GM19099 (cell line): ENCODE measurements at regions not wholly inside any gene's neighbourhood (a gene's known extent, or its start where the extent isn't known, plus 50 kb on each side); places are given as distances from the start of the nearest gene placed in this dataset.

Experiments used
- POLR2A ChIP-seq: IDR thresholded peaks from 3 replicates; pipeline ENCODE4 v1.6.1; 2011; ENCODE audit warnings: low read depth; ENCODE audit not compliant: insufficient read length; ENCODE audit errors: extremely low read depth

DNA sequence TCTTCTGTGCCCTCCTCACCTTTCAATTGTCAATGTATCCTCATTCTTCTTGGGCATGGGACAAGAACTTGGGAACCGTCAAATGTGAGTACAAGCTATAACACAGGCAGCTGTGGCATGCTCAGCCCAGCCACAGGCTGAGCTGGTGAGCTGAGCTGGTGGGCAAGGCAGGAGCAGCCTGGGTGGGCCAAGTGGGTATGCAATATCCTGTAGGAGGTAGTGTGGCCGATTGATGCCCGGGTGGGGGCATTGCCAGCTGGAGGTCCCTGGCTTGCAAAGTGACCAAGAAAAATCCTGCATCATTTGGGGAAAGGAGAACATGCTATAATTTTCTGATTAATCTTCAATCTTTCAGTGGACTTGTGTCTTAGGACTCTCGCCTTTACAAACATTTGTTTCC is 507.2 kb upstream of the SLC10A2 start:
- no peak for TF ChIP-seq POLR2A

DNA sequence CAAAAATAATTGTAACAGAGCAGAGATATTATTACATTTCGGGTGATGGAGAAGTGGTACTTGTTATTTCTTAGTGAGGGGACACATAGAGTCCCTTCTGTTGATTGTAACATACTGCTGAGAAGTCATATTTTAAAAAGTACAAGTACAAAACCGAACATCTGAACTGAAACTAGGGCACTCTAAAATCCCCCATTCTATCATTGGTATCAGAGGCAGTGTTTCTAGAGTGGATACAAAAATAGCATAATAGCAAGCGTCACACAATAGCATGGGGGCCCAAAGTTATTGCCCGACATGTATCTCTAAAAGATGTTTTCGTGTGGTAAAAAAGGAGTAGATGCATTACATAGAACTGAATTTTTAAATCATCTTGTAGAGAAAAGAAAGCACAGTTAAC is 502.1 kb upstream of the SLC10A2 start:
- no peak for TF ChIP-seq POLR2A

DNA sequence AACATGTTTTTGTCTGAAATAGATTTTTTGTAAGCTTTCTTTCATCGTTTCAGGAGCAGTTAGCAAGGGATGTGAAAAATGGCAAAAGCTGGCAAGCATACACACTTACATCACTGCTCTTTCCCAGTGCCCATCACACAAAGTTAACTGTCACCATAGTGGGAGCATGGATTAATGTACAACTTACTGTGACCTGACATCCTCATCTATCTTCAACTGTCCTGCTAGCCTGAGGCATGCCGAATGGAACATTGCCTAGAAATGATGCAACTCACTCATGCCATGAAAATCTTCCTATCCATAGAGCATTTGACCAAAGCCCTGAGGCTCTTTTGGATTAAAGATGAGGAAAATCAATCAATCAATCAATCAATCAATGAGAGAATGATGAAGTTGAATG is 491.7 kb upstream of the SLC10A2 start:
- no peak for TF ChIP-seq POLR2A

DNA sequence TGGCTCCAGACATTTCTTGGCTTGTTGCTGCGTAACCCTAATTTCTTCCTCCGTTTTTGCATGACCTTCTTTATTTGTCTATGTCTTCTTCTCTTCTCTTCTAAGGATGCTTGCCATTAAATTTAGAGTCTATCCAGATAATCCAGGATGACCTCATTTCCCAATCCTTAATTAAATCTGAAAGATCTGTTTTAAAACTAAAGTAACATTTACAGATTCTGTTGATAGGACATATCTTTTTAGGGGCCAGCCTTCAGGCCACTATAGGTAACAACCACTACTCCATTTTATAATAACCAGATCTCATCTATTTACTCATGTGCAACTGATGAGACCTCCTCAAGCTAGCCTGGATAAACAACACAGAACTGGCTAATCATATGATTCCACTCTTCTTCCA is 490.5 kb upstream of the SLC10A2 start:
- no peak for TF ChIP-seq POLR2A

DNA sequence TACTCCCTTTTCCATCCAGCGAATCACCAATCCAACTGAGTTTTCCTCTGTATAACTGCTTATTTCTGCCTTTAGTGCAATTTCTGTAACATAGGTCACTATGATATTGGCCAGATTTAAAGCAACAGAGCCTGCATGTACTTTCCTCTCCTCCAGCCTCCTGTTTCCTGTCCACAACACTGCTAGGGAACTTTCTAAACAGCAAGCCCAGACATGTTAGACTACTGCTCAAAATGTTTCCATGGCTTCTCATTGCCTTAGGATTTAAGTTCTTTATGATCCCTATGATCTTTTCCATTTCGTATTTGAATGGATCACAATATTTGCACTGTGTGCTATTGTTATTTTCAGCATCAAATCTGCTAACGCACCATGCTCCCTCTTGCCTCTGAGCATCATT is 481.7 kb upstream of the SLC10A2 start:
- no peak for TF ChIP-seq POLR2A

DNA sequence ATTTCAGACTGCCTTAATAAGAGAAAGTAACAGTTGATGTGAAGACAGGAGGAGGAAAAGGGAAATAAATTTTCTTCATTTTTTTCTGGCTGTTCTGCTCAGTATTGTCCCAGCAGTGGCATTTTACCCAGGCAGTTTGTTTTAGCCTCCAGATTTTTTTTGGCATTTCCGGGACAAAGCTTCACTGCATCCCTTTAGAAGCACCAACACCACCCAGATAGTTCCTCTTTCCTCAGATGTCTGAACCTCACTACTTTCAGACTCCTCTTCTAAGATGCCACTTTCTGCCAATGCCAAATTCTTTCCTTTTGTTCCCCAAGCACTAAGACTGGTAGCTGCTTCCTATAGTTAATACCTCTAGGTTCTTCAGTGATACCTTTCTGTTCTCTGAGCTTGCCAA is 480.1 kb upstream of the SLC10A2 start:
- TF ChIP-seq POLR2A, result no peak

DNA sequence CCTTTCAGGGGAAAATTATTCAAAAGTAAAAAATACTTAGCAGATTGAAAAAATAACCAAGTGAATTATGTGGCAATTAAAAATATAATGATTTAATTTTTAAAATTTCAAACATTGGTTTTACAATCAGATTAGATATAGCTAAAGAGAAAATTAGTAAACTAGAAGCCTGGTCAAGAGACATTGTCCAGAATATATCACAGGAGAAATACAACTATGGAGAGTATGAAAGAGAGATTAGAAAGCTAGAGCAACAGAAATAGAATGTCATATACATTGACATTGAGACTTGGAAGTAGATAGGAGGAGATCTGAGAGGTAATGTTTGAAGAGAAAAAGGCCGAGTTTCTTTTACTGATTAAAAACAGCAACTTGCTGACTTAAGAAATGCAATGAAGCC is 476.4 kb upstream of the SLC10A2 start:
- no peak for TF ChIP-seq POLR2A

DNA sequence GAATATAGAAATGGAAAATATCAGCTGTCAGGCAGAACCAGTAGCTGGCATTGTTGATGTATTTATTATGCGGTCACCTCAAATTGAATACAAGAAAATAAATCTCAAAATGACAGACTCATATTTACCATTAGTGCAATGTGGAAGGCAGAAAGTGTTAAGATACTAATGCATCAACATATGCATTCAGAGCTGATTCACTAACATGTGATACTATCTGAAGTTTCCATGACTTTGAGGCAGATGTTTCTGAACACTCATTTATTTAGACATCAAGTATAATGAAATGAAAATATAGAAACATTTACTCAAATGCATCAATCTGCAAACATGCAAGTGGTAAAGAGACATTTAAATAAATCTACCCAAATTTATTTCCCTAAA is 474.2 kb upstream of the SLC10A2 start:
- TF ChIP-seq POLR2A, result no peak

DNA sequence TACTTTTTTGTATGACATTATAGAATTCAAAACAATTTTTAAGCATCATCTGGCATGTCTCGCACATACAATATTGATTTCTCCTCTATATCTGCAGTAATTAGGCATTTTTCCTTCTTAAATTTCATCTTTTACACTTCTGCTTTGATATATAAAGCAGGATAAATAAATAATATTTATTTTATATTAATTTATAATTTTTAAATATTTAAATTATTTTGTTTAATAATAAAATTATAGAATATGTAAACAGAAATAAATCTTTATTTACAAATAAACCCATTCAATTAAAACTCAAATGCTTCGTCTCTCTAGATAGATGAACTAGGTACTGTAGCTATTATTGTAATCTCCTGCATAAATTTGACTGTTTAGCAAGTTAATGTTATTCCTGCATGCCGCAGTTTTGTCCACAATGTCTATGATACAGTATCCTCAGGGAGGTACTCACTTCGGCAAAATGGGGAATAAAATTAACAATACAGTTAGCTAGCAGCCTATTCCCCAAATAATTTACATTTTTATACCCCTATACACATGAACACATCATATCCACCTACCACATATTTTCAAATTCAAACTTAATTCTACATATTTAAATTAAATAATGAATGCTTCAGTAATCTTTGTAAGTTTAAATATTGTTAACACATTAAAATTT is 473.6 kb upstream of the SLC10A2 start:
- TF ChIP-seq POLR2A, result no peak

DNA sequence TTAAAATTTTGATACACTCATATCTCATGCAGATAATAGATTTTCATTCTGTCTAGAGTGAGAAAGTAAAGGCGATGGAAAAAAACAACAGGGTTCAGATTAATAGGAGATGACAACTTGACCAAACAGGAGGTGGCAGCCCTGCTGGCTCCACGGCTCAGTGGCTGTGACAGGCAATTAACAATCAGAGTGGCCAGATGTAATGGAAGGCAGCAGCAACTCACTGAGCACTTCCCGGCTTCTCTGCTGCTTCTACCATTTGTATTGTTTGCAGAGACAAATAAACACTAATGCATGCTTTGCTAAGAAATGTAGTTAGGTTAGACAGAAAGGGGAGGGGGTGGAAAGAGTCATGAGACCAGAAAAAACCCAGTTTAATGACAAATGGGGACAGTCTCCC is 473.0 kb upstream of the SLC10A2 start:
- no peak for TF ChIP-seq POLR2A

DNA sequence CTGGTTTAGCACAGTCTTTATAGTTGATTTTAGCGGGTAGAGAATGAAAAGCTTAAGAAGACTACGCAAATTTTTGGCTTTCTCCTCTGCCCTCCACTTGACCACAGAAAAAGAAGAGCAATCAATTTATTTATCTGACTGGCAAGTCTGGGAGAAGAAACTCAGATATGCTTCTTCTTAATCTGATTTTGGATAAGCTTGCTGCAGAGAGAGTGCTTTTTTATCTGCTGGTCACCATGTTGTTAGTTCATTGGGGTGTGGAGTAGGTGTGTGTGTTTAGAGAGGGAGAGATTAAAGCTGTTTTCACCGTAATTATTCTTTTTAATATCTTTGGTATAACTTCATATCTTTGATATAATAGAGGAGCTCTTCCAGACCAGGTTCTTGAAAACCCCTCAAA is 471.4 kb upstream of the SLC10A2 start:
- TF ChIP-seq POLR2A, result no peak

DNA sequence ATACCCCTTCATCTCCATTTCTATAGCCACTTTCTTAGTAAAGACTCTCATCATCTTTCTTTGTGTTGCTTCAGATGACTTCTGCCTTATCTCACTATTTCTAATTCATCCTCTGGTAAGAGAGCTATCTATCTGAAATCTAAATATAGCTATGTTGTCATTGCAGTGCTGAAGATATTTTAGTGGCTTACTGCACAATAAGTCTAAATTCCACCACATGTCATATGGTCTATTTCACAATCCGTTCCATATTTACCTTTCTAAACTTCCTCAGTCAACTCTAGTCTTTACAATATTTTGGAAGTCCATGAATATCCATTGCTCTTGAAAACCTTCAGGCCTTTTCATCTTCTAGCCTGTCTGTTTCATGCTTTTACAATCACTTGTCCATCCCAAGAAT is 465.1 kb upstream of the SLC10A2 start:
- TF ChIP-seq POLR2A, result no peak

DNA sequence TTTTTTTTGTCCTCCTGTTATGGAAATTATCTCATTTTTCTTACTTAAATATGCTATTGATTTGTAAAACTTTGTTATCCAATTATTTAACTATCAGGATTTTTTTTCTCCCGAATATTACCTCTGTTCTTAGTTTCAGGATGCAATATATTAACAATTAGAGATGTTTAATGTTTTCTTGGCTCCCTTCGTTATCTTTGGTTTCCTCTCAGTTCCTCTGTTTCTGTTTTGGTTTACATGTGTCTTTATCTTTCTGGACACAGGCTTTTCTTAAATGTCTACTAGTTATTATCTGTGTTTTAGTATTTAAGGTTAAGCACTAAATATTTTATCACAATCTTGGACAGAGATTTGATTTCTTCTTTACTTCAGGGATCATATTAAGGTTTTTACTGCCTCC is 462.2 kb upstream of the SLC10A2 start:
- no peak for TF ChIP-seq POLR2A

DNA sequence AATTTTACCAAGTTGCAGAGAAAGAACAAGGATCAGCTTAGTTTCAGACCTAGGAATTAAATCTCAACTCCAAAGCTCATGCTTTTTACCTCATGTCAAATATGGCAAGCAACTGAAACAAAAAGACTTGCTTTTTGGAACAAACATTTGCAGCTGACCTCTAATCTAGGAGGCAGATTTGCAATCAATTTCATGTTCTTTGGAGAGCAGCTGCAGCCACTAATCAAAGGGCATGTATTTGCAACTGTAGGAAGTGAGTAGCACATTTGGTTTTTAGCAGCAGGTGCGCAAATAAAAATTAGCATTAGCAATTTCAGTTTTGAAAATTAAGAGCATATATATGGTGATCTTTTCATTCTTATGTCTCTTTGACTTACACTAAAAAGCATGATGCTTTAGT is 459.3 kb upstream of the SLC10A2 start:
- no peak for TF ChIP-seq POLR2A

DNA sequence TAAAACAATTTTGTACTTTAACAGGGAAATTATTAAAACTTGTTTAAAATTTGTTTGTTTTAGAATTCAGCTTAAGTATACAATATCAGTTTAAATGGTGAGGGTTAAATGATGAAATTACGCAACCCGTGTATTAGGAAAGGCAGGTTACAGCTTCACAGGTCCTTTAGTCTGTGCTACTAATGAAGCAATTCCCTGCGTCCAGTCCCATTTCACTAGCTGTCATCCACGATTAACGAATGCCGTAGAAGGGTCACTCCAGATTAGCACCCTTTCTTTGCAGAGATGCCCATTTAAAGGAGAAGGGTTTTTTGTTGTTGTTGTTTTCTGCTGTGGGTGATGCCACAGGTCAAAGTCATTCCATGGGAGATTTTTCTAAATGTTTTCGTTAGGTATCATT is 457.6 kb upstream of the SLC10A2 start:
- no peak for TF ChIP-seq POLR2A

DNA sequence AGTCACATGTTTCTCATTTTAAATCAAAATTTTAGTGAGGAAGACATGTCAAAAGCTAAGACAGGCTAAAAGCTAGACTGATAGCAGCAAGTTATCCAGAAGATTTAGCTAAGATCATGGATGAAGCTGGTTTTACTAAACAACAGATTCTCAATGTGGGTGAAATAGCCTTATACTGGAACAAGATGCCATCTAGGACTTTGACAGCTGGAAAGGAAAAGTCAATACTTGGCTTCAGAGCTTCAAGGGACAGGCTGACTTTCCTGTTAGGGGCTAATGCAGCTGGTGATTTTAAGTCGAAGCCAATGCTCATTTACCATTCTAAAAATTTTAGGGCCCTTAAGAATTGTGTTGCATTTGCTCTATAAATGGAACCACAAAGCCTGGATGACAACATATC is 455.3 kb upstream of the SLC10A2 start:
- no peak for TF ChIP-seq POLR2A

DNA sequence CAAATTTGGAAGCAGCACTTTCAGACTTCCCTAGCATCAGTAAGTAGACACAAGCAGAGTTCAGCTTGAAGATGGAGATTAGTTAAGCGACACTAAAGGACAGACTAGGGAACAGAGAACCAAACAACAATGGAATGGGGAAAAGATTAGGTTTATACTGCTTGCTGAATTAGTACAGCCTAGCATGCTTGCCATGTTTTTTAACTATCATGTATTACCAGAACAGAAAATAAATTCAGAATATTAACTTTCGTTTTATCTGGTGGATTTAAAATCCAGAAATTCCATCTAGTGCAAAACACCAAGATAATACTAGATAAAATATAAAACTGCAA is 451.5 kb upstream of the SLC10A2 start:
- TF ChIP-seq POLR2A, result no peak
